ENCODE measurements at regions not wholly inside any gene's neighbourhood (a gene's known extent, or its start where the extent isn't known, plus 50 kb on each side); places are given as distances from the start of the nearest gene placed in this dataset.

GRCh38 chr3:139746481-139746880 is 68.7 kb upstream of the NMNAT3 start:
- Histone ChIP-seq H2BK15ac (ENCODE audit: low read depth, poor library complexity, severe bottlenecking) (no peak overlapping the region), H3K27me3 (ENCODE audit: control insufficient read depth in 1 of 2, insufficient read depth in 1 of 2, low read length in 2 of 2) (peaks cover 0 to 7% of the 10 kb centered on the region in 2 experiments), H2BK12ac (ENCODE audit: low read length in 2 of 2) (no peak overlapping the region), H3K4ac (ENCODE audit: low read depth in 1 of 2, low read length in 2 of 2) (no peak overlapping the region), H3K18ac (ENCODE audit: low read depth in 1 of 2, low read length in 2 of 2) (no peak overlapping the region), H4K91ac (ENCODE audit: low read length) (no peak overlapping the region), H2AFZ (ENCODE audit: low read depth, low read length) (no peak overlapping the region), H3K36me3 (ENCODE audit: control insufficient read depth in 1 of 2, insufficient read depth in 2 of 2, low read depth in 1 of 2, low read length in 2 of 2) (no peaks in the 10 kb centered on the region), H3K9me3 (ENCODE audit: control insufficient read depth, low read length) (peaks cover 21% of the 10 kb centered on the region), H2BK120ac (ENCODE audit: low read depth, low read length) (no peak overlapping the region), H3K4me2 (ENCODE audit: low read length, poor library complexity, severe bottlenecking) (no peak overlapping the region), H2AK5ac (ENCODE audit: low read length, severe bottlenecking) (peak overlapping the region; percentile 55), H4K8ac (ENCODE audit: low read length) (no peak overlapping the region), H3K27ac (ENCODE audit: low read length, poor library complexity, severe bottlenecking) (no peak overlapping the region), H3K4me3 (ENCODE audit: insufficient read depth in 1 of 2, low read depth in 1 of 2, low read length in 2 of 2) (no peak overlapping the region), H3K79me1 (replicated peaks; ENCODE audit: low read length, poor library complexity, severe bottlenecking) (no peaks in the 10 kb centered on the region), H3K23ac (ENCODE audit: low read length in 2 of 2) (no peak overlapping the region), H2BK5ac (ENCODE audit: low read depth, low read length, poor library complexity, severe bottlenecking) (no peak overlapping the region), H3K4me1 (ENCODE audit: control insufficient read depth, insufficient read depth, low read depth, low read length) (peaks cover 1% of the 10 kb centered on the region), H3K9ac (ENCODE audit: low read length) (no peak overlapping the region), H3K14ac (ENCODE audit: low read length in 2 of 2) (no peak overlapping the region)
- no peak for DNase-seq

DNA sequence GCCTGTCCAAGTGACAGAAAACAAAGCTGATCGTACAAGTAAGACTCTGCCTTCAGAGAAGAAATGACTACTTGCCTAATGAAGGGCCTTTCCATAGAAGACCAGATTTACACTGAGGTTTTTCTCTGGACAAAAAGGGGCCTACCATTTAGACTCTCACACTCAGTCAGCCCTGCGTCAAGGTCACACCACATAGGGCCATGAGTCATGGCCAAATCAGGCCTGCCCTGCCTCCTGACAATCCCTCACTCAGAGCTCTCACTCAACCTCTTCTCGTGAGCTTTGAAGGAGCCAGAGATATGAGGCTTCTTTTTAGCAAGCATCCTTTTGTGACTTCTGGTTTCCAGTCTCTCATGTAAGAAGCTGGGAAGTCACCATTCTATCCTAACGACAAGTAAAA is 68.1 kb upstream of the NMNAT3 start:
- Histone ChIP-seq H3K4me3 (ENCODE audit: insufficient read depth in 1 of 2, low read depth in 1 of 2, low read length in 2 of 2) (no peak overlapping the region), H3K14ac (ENCODE audit: low read length in 2 of 2) (no peak overlapping the region), H4K91ac (ENCODE audit: low read length) (no peak overlapping the region), H2BK120ac (ENCODE audit: low read depth, low read length) (no peak overlapping the region), H3K9ac (ENCODE audit: low read length) (no peak overlapping the region), H3K27ac (ENCODE audit: low read length, poor library complexity, severe bottlenecking) (no peak overlapping the region), H3K9me3 (ENCODE audit: control insufficient read depth, low read length) (peaks cover 15% of the 10 kb centered on the region), H2AFZ (ENCODE audit: low read depth, low read length) (no peak overlapping the region), H3K4ac (ENCODE audit: low read depth in 1 of 2, low read length in 2 of 2) (no peak overlapping the region), H3K4me1 (ENCODE audit: control insufficient read depth, insufficient read depth, low read depth, low read length) (peaks cover 1% of the 10 kb centered on the region), H3K79me1 (replicated peaks; ENCODE audit: low read length, poor library complexity, severe bottlenecking) (no peaks in the 10 kb centered on the region), H2AK5ac (ENCODE audit: low read length, severe bottlenecking) (no peak overlapping the region), H4K8ac (ENCODE audit: low read length) (no peak overlapping the region), H3K18ac (ENCODE audit: low read depth in 1 of 2, low read length in 2 of 2) (no peak overlapping the region), H2BK12ac (ENCODE audit: low read length in 2 of 2) (no peak overlapping the region), H3K23ac (ENCODE audit: low read length in 2 of 2) (no peak overlapping the region), H2BK5ac (ENCODE audit: low read depth, low read length, poor library complexity, severe bottlenecking) (no peak overlapping the region), H2BK15ac (ENCODE audit: low read depth, poor library complexity, severe bottlenecking) (no peak overlapping the region), H3K4me2 (ENCODE audit: low read length, poor library complexity, severe bottlenecking) (no peak overlapping the region), H3K36me3 (ENCODE audit: control insufficient read depth in 1 of 2, insufficient read depth in 2 of 2, low read depth in 1 of 2, low read length in 2 of 2) (no peaks in the 10 kb centered on the region), H3K27me3 (ENCODE audit: control insufficient read depth in 1 of 2, insufficient read depth in 1 of 2, low read length in 2 of 2) (peaks cover 0 to 8% of the 10 kb centered on the region in 2 experiments)
- WGBS, result 14% methylated on average over 3 of the region's 4 CpGs
- peak; percentile 68 for DNase-seq

DNA sequence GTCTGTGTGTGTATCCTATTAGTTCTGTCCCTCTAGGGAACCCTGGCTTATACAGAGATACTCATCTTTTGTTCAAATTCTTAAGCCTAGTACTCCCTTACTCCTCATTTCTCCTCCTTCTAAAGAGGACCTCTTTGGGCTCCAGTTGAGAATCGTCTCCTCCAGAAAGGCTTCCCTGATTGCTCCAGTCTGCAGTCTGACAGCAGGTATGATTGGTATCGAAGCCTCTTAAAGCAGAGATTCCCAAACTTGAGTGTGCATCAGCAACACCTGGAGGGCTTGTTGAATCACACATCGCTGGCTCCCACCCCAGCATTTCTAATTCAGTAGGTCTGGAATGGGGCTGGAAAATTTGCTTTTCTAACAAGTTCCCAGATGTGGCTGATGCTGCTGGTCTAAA is 60.9 kb upstream of the NMNAT3 start:
- H2BK15ac ChIP-seq (ENCODE audit: low read depth, poor library complexity, severe bottlenecking), result no peak overlapping the region
- no peak overlapping the region for H4K8ac ChIP-seq (ENCODE audit: low read length)
- no peak overlapping the region for H3K4me2 ChIP-seq (ENCODE audit: low read length, poor library complexity, severe bottlenecking)
- no peak overlapping the region for H2BK5ac ChIP-seq (ENCODE audit: low read depth, low read length, poor library complexity, severe bottlenecking)
- no peak overlapping the region for H3K27ac ChIP-seq (ENCODE audit: low read length, poor library complexity, severe bottlenecking)
- no peak overlapping the region for H3K14ac ChIP-seq (ENCODE audit: low read length in 2 of 2)
- H3K4me3 ChIP-seq (ENCODE audit: insufficient read depth in 1 of 2, low read depth in 1 of 2, low read length in 2 of 2), result no peak overlapping the region
- H3K79me1 ChIP-seq (replicated peaks; ENCODE audit: low read length, poor library complexity, severe bottlenecking), result no peaks in the 10 kb centered on the region
- no peak overlapping the region for H3K9ac ChIP-seq (ENCODE audit: low read length)
- H3K9me3 ChIP-seq (ENCODE audit: control insufficient read depth, low read length), result no peaks in the 10 kb centered on the region
- DNase-seq, result no peak
- H3K4ac ChIP-seq (ENCODE audit: low read depth in 1 of 2, low read length in 2 of 2), result no peak overlapping the region
- no peaks in the 10 kb centered on the region for H3K4me1 ChIP-seq (ENCODE audit: control insufficient read depth, insufficient read depth, low read depth, low read length)
- peaks cover 22 to 38% of the 10 kb centered on the region in 2 experiments for H3K27me3 ChIP-seq (ENCODE audit: control insufficient read depth in 1 of 2, insufficient read depth in 1 of 2, low read length in 2 of 2)
- H4K91ac ChIP-seq (ENCODE audit: low read length), result no peak overlapping the region
- no peaks in the 10 kb centered on the region for H3K36me3 ChIP-seq (ENCODE audit: control insufficient read depth in 1 of 2, insufficient read depth in 2 of 2, low read depth in 1 of 2, low read length in 2 of 2)
- H2BK120ac ChIP-seq (ENCODE audit: low read depth, low read length), result no peak overlapping the region
- no peak overlapping the region for H3K18ac ChIP-seq (ENCODE audit: low read depth in 1 of 2, low read length in 2 of 2)
- H3K23ac ChIP-seq (ENCODE audit: low read length in 2 of 2), result no peak overlapping the region
- H2BK12ac ChIP-seq (ENCODE audit: low read length in 2 of 2), result no peak overlapping the region
- H2AFZ ChIP-seq (ENCODE audit: low read depth, low read length), result no peak overlapping the region
- WGBS, result 90% methylated on average over 3 of the region's 3 CpGs
- no peak overlapping the region for H2AK5ac ChIP-seq (ENCODE audit: low read length, severe bottlenecking)

DNA sequence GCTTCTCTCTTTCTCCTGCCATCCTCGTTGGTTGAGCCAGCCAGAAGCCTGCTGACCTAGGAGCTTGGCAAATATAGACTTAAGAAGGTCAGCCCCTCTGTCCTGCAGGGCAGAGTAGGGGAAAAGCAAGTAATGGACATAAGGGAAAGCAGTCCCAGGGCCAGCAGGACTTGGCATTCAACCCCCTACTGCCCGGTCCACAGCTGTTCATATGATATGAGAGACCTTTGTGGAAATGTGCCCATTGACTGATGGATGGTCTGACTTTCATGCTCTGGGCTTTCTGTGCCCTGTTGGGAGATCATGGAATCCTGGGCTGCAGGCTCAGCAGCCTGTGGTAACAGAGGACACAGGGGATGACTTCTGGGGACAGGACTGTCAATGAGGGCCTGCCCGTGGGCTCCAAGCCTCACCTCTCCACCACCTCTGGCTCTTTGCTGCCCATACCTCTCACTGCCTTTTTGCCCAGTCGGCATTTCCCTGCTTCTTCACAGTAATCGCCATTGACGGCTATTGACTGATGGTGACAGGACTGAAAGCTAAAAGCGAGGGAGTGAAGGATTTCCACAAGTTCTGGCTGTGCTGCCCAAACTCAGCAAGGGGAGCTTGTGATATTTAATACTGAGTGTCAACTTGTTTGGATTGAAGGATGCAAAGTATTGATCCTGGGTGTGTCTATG is 60.0 kb upstream of the NMNAT3 start:
- Histone ChIP-seq H2BK5ac (ENCODE audit: low read depth, low read length, poor library complexity, severe bottlenecking) (no peak overlapping the region), H3K4ac (ENCODE audit: low read depth in 1 of 2, low read length in 2 of 2) (no peak overlapping the region), H2BK15ac (ENCODE audit: low read depth, poor library complexity, severe bottlenecking) (no peak overlapping the region), H3K9me3 (ENCODE audit: control insufficient read depth, low read length) (no peaks in the 10 kb centered on the region), H3K36me3 (ENCODE audit: control insufficient read depth in 1 of 2, insufficient read depth in 2 of 2, low read depth in 1 of 2, low read length in 2 of 2) (no peaks in the 10 kb centered on the region), H3K18ac (ENCODE audit: low read depth in 1 of 2, low read length in 2 of 2) (no peak overlapping the region), H2BK12ac (ENCODE audit: low read length in 2 of 2) (no peak overlapping the region), H4K8ac (ENCODE audit: low read length) (no peak overlapping the region), H3K27me3 (ENCODE audit: control insufficient read depth in 1 of 2, insufficient read depth in 1 of 2, low read length in 2 of 2) (peaks cover 18 to 46% of the 10 kb centered on the region in 2 experiments), H3K79me1 (replicated peaks; ENCODE audit: low read length, poor library complexity, severe bottlenecking) (no peaks in the 10 kb centered on the region), H3K14ac (ENCODE audit: low read length in 2 of 2) (no peak overlapping the region), H3K23ac (ENCODE audit: low read length in 2 of 2) (no peak overlapping the region), H3K4me2 (ENCODE audit: low read length, poor library complexity, severe bottlenecking) (no peak overlapping the region), H3K4me3 (ENCODE audit: insufficient read depth in 1 of 2, low read depth in 1 of 2, low read length in 2 of 2) (peak overlapping the region in 1 of 2 experiments; percentile 15), H2AK5ac (ENCODE audit: low read length, severe bottlenecking) (no peak overlapping the region), H3K9ac (ENCODE audit: low read length) (no peak overlapping the region), H2BK120ac (ENCODE audit: low read depth, low read length) (no peak overlapping the region), H3K27ac (ENCODE audit: low read length, poor library complexity, severe bottlenecking) (no peak overlapping the region), H2AFZ (ENCODE audit: low read depth, low read length) (no peak overlapping the region), H3K4me1 (ENCODE audit: control insufficient read depth, insufficient read depth, low read depth, low read length) (no peaks in the 10 kb centered on the region), H4K91ac (ENCODE audit: low read length) (no peak overlapping the region)
- WGBS, result 87% methylated on average over 7 of the region's 7 CpGs
- no peak for DNase-seq

Data from mesenchymal stem cell (in vitro differentiated cells and primary cell).